H1 (cell line): ENCODE measurements at regions not wholly inside any gene's neighbourhood (a gene's known extent, or its start where the extent isn't known, plus 50 kb on each side); places are given as distances from the start of the nearest gene placed in this dataset.

ENCODE experiments used
- CTCF ChIA-PET: fragments of 300-600 bp; sonication (Branson Sonifier 250); formaldehyde crosslinking; loops from one replicate; lab custom pipeline; 2021; ENCODE audit not compliant: partially characterized antibody; lab: Charles Lee
- POLR2A ChIA-PET: fragments of 300-600 bp; sonication (Branson Sonifier 250); formaldehyde crosslinking; loops from one replicate; lab custom pipeline; 2021; ENCODE audit warnings: inconsistent platforms; ENCODE audit not compliant: partially characterized antibody; lab: Charles Lee
- DNase-seq, 2 experiments: peaks; one replicate each; pipeline versions ENCODE4 v3.0.0 to v3.0.0-alpha.2; 2010 to 2022; ENCODE audit warnings: low spot score in 2 of 2, low read depth in 1 of 2, mixed read lengths in 1 of 2
- FAIRE-seq: peaks from 2 replicates; lab custom pipeline; 2011; peaks lifted over from hg19 to GRCh38; lab: Jason Lieb, UNC
- H2AFZ ChIP-seq: 2 replicates; pipeline ENCODE4 v1.8.1; 2012; ENCODE audit warnings: low read length, inconsistent platforms
- H2AK5ac ChIP-seq: 2 replicates; pipeline ENCODE4 v1.6.1; 2013; ENCODE audit warnings: low read depth, low read length
- H2BK120ac ChIP-seq: replicated peaks from 2 replicates; pipeline ENCODE3; 2013; ENCODE audit warnings: low read depth, low read length, inconsistent platforms
- H2BK12ac ChIP-seq: 2 replicates; pipeline ENCODE4 v1.6.1; 2013; ENCODE audit warnings: low read depth, low read length
- H2BK15ac ChIP-seq: 2 replicates; pipeline ENCODE4 v1.6.1; 2013; ENCODE audit warnings: low read length
- H2BK20ac ChIP-seq: 2 replicates; pipeline ENCODE4 v1.6.1; 2013; ENCODE audit warnings: low read length
- H2BK5ac ChIP-seq: 2 replicates; pipeline ENCODE4 v1.6.1; 2013; ENCODE audit warnings: low read depth, low read length
- H3K14ac ChIP-seq: 2 replicates; pipeline ENCODE4 v1.6.1; 2013; ENCODE audit warnings: inconsistent platforms; ENCODE audit not compliant: insufficient read length
- H3K18ac ChIP-seq: 2 replicates; pipeline ENCODE4 v1.6.1; 2013; ENCODE audit warnings: low read length; ENCODE audit errors: extremely low read depth
- H3K23ac ChIP-seq: 2 replicates; pipeline ENCODE4 v1.6.1; 2013; ENCODE audit warnings: inconsistent platforms; ENCODE audit not compliant: insufficient read length
- H3K23me2 ChIP-seq: 2 replicates; pipeline ENCODE4 v1.6.1; 2013; ENCODE audit warnings: low read depth, low read length
- H3K27ac ChIP-seq: 2 replicates; pipeline ENCODE4 v1.6.1; 2011; ENCODE audit warnings: low read depth, low read length, inconsistent platforms
- H3K27me3 ChIP-seq, 4 experiments: replicated peaks in 1 of 4; 1 replicate in 1 of 4; 2 replicates in 3 of 4; pipeline versions ENCODE4 v1.6.1 to v1.8.1; 2011 to 2013; ENCODE audit warnings: low read length in 3 of 4, mild to moderate bottlenecking in 3 of 4, inconsistent platforms in 2 of 4, mixed read lengths in 2 of 4, moderate library complexity in 1 of 4; ENCODE audit not compliant: control insufficient read depth in 3 of 4, insufficient read depth in 3 of 4; ENCODE audit errors: extremely low read depth in 1 of 4
- H3K36me3 ChIP-seq, 4 experiments: 2 replicates each; pipeline versions ENCODE4 v1.6.1 to v1.8.1; 2011 to 2013; ENCODE audit warnings: mild to moderate bottlenecking in 4 of 4, low read length in 3 of 4, moderate library complexity in 2 of 4, control low read depth in 1 of 4, inconsistent platforms in 1 of 4; ENCODE audit not compliant: insufficient read depth in 4 of 4, control insufficient read depth in 2 of 4
- H3K4ac ChIP-seq: replicated peaks from 2 replicates; pipeline ENCODE3; 2013; ENCODE audit warnings: low read length, low read depth, mixed read lengths, inconsistent platforms; ENCODE audit not compliant: insufficient read length
- H3K4me1 ChIP-seq, 4 experiments: replicated peaks in 1 of 4; 1 replicate in 1 of 4; 2 replicates in 3 of 4; pipeline versions ENCODE4 v1.6.1 to v1.8.1; 2011 to 2013; ENCODE audit warnings: low read length in 3 of 4, inconsistent platforms in 2 of 4, mixed read lengths in 1 of 4; ENCODE audit not compliant: insufficient read depth in 4 of 4, control insufficient read depth in 3 of 4
- H3K4me2 ChIP-seq, 2 experiments: 2 replicates each; pipeline versions ENCODE4 v1.6.1 to v1.8.1; 2011 to 2013; ENCODE audit warnings: low read depth in 2 of 2, low read length in 2 of 2, control low read depth in 1 of 2, inconsistent platforms in 1 of 2, mild to moderate bottlenecking in 1 of 2; ENCODE audit not compliant: insufficient read depth in 1 of 2
- H3K4me3 ChIP-seq, 4 experiments: fragments of 200-600, 300-600 bp in 1 of 4; sonication (generic), shearing (Covaris generic), sonication (Bioruptor Twin) in 1 of 4; 2 replicates each; pipeline versions ENCODE4 v1.5.1 to v1.8.1; 2011 to 2016; ENCODE audit warnings: low read length in 4 of 4, low read depth in 3 of 4, control low read depth in 2 of 4, inconsistent platforms in 2 of 4, mild to moderate bottlenecking in 2 of 4, mixed read lengths in 1 of 4, moderate library complexity in 1 of 4; ENCODE audit not compliant: insufficient read depth in 2 of 4; ENCODE audit errors: extremely low read depth in 1 of 4
- H3K56ac ChIP-seq: replicated peaks from 2 replicates; pipeline ENCODE3; 2013; ENCODE audit warnings: low read depth, mild to moderate bottlenecking, mixed read lengths, low read length, inconsistent platforms; ENCODE audit not compliant: insufficient read length
- H3K79me1 ChIP-seq: 2 replicates; pipeline ENCODE4 v1.6.1; 2013; ENCODE audit warnings: low read depth, low read length, control low read depth
- H3K79me2 ChIP-seq, 2 experiments: 2 replicates each; pipeline versions ENCODE4 v1.6.1 to v1.8.1; 2012 to 2013; ENCODE audit warnings: low read length in 2 of 2, mild to moderate bottlenecking in 2 of 2, inconsistent platforms in 1 of 2; ENCODE audit not compliant: insufficient read depth in 2 of 2, control insufficient read depth in 1 of 2
- H3K9ac ChIP-seq, 4 experiments: replicated peaks in 1 of 4; 1 replicate in 1 of 4; 2 replicates in 3 of 4; pipeline versions ENCODE4 v1.6.1 to v1.8.1; 2011 to 2013; ENCODE audit warnings: low read depth in 3 of 4, low read length in 3 of 4, control low read depth in 2 of 4, mild to moderate bottlenecking in 2 of 4, moderate library complexity in 2 of 4, inconsistent platforms in 1 of 4; ENCODE audit errors: extremely low read depth in 1 of 4
- H3K9me3 ChIP-seq, 2 experiments: 2 replicates each; pipeline versions ENCODE4 v1.6.1 to v1.8.1; 2012 to 2013; ENCODE audit warnings: mild to moderate bottlenecking in 2 of 2, moderate library complexity in 2 of 2, control low read depth in 1 of 2, inconsistent platforms in 1 of 2, low read depth in 1 of 2, low read length in 1 of 2, mixed read lengths in 1 of 2; ENCODE audit not compliant: insufficient read depth in 2 of 2
- H4K20me1 ChIP-seq, 2 experiments: replicated peaks in 1 of 2; 2 replicates each; pipeline versions ENCODE3 to v1.8.1; 2011 to 2013; ENCODE audit warnings: inconsistent platforms in 2 of 2, low read length in 2 of 2, mild to moderate bottlenecking in 1 of 2; ENCODE audit not compliant: insufficient read depth in 2 of 2, control insufficient read depth in 1 of 2
- H4K5ac ChIP-seq: 2 replicates; pipeline ENCODE4 v1.6.1; 2013; ENCODE audit warnings: low read length, low read depth, mixed read lengths, inconsistent platforms; ENCODE audit not compliant: insufficient read length
- H4K8ac ChIP-seq: 2 replicates; pipeline ENCODE4 v1.8.0; 2013; ENCODE audit warnings: mild to moderate bottlenecking, moderate library complexity, low read length, inconsistent platforms; ENCODE audit not compliant: insufficient read depth; ENCODE audit errors: extremely low read depth
- H4K91ac ChIP-seq: replicated peaks from 2 replicates; pipeline ENCODE3; 2013; ENCODE audit warnings: low read length, mixed read lengths, inconsistent platforms; ENCODE audit not compliant: insufficient read length
- KDM5A ChIP-seq: fragments of 200-600 bp; IDR thresholded peaks from 2 replicates; pipeline ENCODE4 v1.7.1; 2012; ENCODE audit warnings: mild to moderate bottlenecking, low read length, inconsistent platforms, mixed read lengths
- TEAD4 ChIP-seq: IDR thresholded peaks from 2 replicates; pipeline ENCODE4 v1.6.1; 2012; ENCODE audit warnings: low read depth, low read length, inconsistent platforms, mixed read lengths
- WGBS, 2 experiments: shearing (Covaris generic) in 1 of 2; methylation state at CpG; one replicate each; pipeline versions ENCODE4 v1.1.6 to v1.1.7; 2013 to 2015; ENCODE audit warnings: low lambda C conversion rate in 2 of 2, mixed read lengths in 2 of 2, inconsistent platforms in 1 of 2, low coverage in 1 of 2, missing lambda C conversion rate in 1 of 2; ENCODE audit not compliant: insufficient replicate concordance in 2 of 2, insufficient coverage in 1 of 2, insufficient read length in 1 of 2; ENCODE audit errors: extremely low coverage in 1 of 2, missing lambda C conversion rate in 1 of 2; 5-methylcytosine and 5-hydroxymethylcytosine counted together

DNA sequence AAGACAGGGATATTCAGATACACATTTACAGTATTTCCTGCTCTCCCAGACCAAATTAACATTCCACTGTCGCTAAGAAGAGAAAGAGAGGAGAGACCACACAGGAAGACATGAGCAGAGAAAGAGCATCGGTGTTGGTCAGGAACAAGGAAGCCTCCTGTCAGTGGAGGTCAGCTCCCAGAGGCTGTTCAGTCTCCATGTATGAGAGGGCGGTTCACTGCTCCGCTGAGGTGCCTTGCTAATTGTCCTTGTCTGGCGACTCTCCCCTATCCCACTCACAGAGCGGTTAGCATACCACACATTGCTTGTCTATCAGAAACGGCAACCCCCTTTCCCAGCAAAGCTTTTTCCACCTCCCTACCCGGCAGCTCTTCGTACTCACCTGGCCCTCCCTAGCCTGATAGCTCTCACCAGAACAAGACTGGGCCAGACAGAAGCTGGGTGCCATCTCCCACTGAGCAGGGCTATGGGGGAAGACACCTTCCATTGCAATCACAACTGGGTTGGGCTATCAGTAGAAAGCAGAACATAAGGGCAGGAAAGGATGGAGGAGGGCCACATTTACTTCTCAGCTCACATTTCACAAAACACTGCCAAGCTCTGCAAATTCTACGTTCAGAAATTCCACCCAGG is 58.6 kb upstream of the LMNB1 start:
- Histone ChIP-seq H4K8ac (peak overlapping the region; percentile 59; the same call in 1 of the 2 replicates), H2BK15ac (no peak overlapping the region), H3K9ac (no peak overlapping the region; a peak in 1 of 7 replicates), H2AK5ac (no peak overlapping the region), H3K4me1 (peaks cover 0 to 6% (median 2%) of the 10 kb centered on the region in 4 experiments; a peak in 3 of 7 replicates), H2BK120ac (peak overlapping the region; percentile 24), H3K23me2 (no peaks in the 10 kb centered on the region), H2BK5ac (peak overlapping the region; percentile 60; the same call in 1 of the 2 replicates), H3K14ac (no peak overlapping the region), H3K9me3 (no peaks in the 10 kb centered on the region), H3K27ac (no peak overlapping the region), H3K27me3 (no peaks in the 10 kb centered on the region), H3K36me3 (no peaks in the 10 kb centered on the region), H3K18ac (peak overlapping the region; percentile 43), H2BK20ac (peak overlapping the region; percentile 13; the same call in 1 of the 2 replicates), H4K20me1 (no peaks in the 10 kb centered on the region), H3K4ac (no peak overlapping the region), H3K79me2 (no peaks in the 10 kb centered on the region), H2BK12ac (peak overlapping the region; percentile 20; the same call in 1 of the 2 replicates), H4K5ac (no peak overlapping the region), H3K23ac (no peak overlapping the region), H4K91ac (no peak overlapping the region), H3K56ac (no peak overlapping the region), H3K79me1 (no peaks in the 10 kb centered on the region), H2AFZ (peak overlapping the region; percentile 96), H3K4me2 (peak overlapping the region; percentile 34 to 37; a peak in 1 of 4 replicates), H3K4me3 (no peak overlapping the region)
- peak; percentile 43 for TF ChIP-seq TEAD4
- TF ChIP-seq KDM5A: no peak
- FAIRE-seq: no peak
- WGBS, 2 experiments: 50% methylated on average over 10 of the region's 10 CpGs; no CpG with 5 or more reads in 1 of the 2 experiments
- ChIA-PET POLR2A (interaction anchor here (0.8 to 1.3 kb wide), 5 partner anchors 9 to 60 kb away, joined by 3 to 5 read pairs (median 3); no protein-coding TSS in a partner anchor), CTCF (interaction anchor here (1.0 to 1.3 kb wide), 3 partner anchors 29 to 62 kb away, joined by 3 to 8 read pairs (median 4); no protein-coding TSS in a partner anchor)
- DNase-seq: peak; percentile 3 to 61
